ENCODE measurements at regions not wholly inside any gene's neighbourhood (a gene's known extent, or its start where the extent isn't known, plus 50 kb on each side); places are given as distances from the start of the nearest gene placed in this dataset.

- TF ChIP-seq ZNF274 (IDR thresholded peaks at IDR 0.05; ENCODE audit: low read depth, low read length) (no peak), YY1 (IDR thresholded peaks at IDR 0.05; ENCODE audit: insufficient read depth, insufficient read length) (no peak)
Measured at GRCh38 chr2:5215989-5216607, 476.1 kb upstream of the SOX11 start.
